SH-SY5Y (cell line): ENCODE measurements at regions not wholly inside any gene's neighbourhood (a gene's known extent, or its start where the extent isn't known, plus 50 kb on each side); places are given as distances from the start of the nearest gene placed in this dataset.

ENCODE experiments used
- GATA2 ChIP-seq: IDR thresholded peaks from 2 replicates; pipeline ENCODE4 v1.6.1; 2011; ENCODE audit warnings: mild to moderate bottlenecking, low read depth, low read length
- GATA3 ChIP-seq: IDR thresholded peaks from 2 replicates; pipeline ENCODE4 v1.6.1; 2011; ENCODE audit warnings: low read depth, mild to moderate bottlenecking, low read length, moderate library complexity

GRCh38 chr6:130643361-130643760 lies 183.8 kb upstream of the SMLR1 start:
- no peak for TF ChIP-seq GATA2
- TF ChIP-seq GATA3 = no peak
